SK-N-SH (cell line): ENCODE measurements at regions not wholly inside any gene's neighbourhood (a gene's known extent, or its start where the extent isn't known, plus 50 kb on each side); places are given as distances from the start of the nearest gene placed in this dataset.

Experiments used
- CTCF ChIA-PET: fragments of 300-600, 350-600 bp; formaldehyde crosslinking; extraction: SDS; loops from one replicate; lab custom pipeline; 2021; lab: Yijun Ruan, JAX
- POLR2A ChIA-PET: fragments of 350-600 bp; sonication (Branson Sonifier 250); formaldehyde crosslinking; extraction: SDS; loops from one replicate; lab custom pipeline; 2020; ENCODE audit warnings: antibody characterized with exemption, inconsistent platforms; lab: Yijun Ruan, JAX
- DNase-seq: peaks from one replicate; pipeline ENCODE4 v3.0.0; 2012
- H2AFZ ChIP-seq: fragments of 200-600 bp; sonication (generic); 2 replicates; pipeline ENCODE4 v1.8.1; 2016; ENCODE audit warnings: antibody characterized with exemption, mild to moderate bottlenecking, low read depth
- H3F3A ChIP-seq: fragments of 200-600 bp; sonication (generic); replicated peaks from 2 replicates; pipeline ENCODE3; 2016; ENCODE audit warnings: antibody characterized with exemption, mild to moderate bottlenecking; ENCODE audit not compliant: insufficient read depth
- H3K27ac ChIP-seq, 2 experiments: fragments of 200-500 bp in 1 of 2; fragments of 200-600 bp in 1 of 2; sonication (Bioruptor generic) in 1 of 2; sonication (generic), shearing (Covaris generic) in 1 of 2; 2 replicates each; pipeline versions ENCODE4 v1.5.1 to v1.6.1; 2014 to 2016; ENCODE audit warnings: low read depth in 2 of 2, inconsistent platforms in 1 of 2, low read length in 1 of 2, mild to moderate bottlenecking in 1 of 2, mixed read lengths in 1 of 2
- H3K27me3 ChIP-seq: fragments of 200-600 bp; sonication (generic), shearing (Covaris generic); 2 replicates; pipeline ENCODE4 v1.6.1; 2016; ENCODE audit warnings: mixed run types; ENCODE audit not compliant: insufficient read depth
- H3K36me3 ChIP-seq, 2 experiments: fragments of 200-500 bp in 1 of 2; fragments of 200-600 bp in 1 of 2; sonication (Bioruptor generic) in 1 of 2; sonication (generic) in 1 of 2; replicated peaks in 1 of 2; 2 replicates each; pipeline versions ENCODE3 to v1.5.1; 2014 to 2016; ENCODE audit warnings: low read length in 1 of 2, mild to moderate bottlenecking in 1 of 2; ENCODE audit not compliant: insufficient read depth in 2 of 2, control insufficient read depth in 1 of 2
- H3K4me1 ChIP-seq, 2 experiments: fragments of 200-500 bp in 1 of 2; fragments of 200-600 bp in 1 of 2; sonication (Bioruptor generic) in 1 of 2; sonication (generic), shearing (Covaris generic) in 1 of 2; 2 replicates each; pipeline versions ENCODE4 v1.5.1 to v1.6.1; 2014 to 2016; ENCODE audit warnings: low read depth in 1 of 2, low read length in 1 of 2, mixed run types in 1 of 2; ENCODE audit not compliant: insufficient read depth in 2 of 2, control insufficient read depth in 1 of 2
- H3K4me2 ChIP-seq: fragments of 200-600 bp; sonication (generic), shearing (Covaris generic); 2 replicates; pipeline ENCODE4 v1.6.1; 2017; ENCODE audit warnings: mixed run types
- H3K4me3 ChIP-seq, 2 experiments: fragments of 200-500 bp in 1 of 2; fragments of 200-600 bp in 1 of 2; sonication (Bioruptor generic) in 1 of 2; sonication (generic), shearing (Covaris generic) in 1 of 2; 2 replicates each; pipeline versions ENCODE4 v1.5.1 to v1.8.1; 2014 to 2016; ENCODE audit warnings: low read depth in 2 of 2, inconsistent platforms in 1 of 2, low read length in 1 of 2, mild to moderate bottlenecking in 1 of 2, mixed read lengths in 1 of 2, moderate library complexity in 1 of 2
- H3K79me2 ChIP-seq: fragments of 200-600 bp; sonication (generic); 2 replicates; pipeline ENCODE4 v1.8.1; 2017; ENCODE audit warnings: mild to moderate bottlenecking; ENCODE audit not compliant: insufficient read depth
- H3K9ac ChIP-seq: fragments of 200-600 bp; sonication (generic); 2 replicates; pipeline ENCODE4 v1.6.1; 2017; ENCODE audit warnings: mixed run types
- H3K9me2 ChIP-seq: fragments of 200-600 bp; sonication (generic); 2 replicates; pipeline ENCODE4 v1.6.1; 2017; ENCODE audit warnings: mixed run types
- H3K9me3 ChIP-seq: fragments of 200-600 bp; sonication (generic); 2 replicates; pipeline ENCODE4 v1.6.1; 2017; ENCODE audit warnings: mixed run types, mild to moderate bottlenecking, moderate library complexity
- H4K20me1 ChIP-seq: fragments of 200-600 bp; sonication (generic); 2 replicates; pipeline ENCODE4 v1.6.1; 2017; ENCODE audit warnings: mild to moderate bottlenecking, mixed run types; ENCODE audit not compliant: insufficient read depth
- GABPA ChIP-seq: IDR thresholded peaks from 2 replicates; pipeline ENCODE4 v1.4.0; 2012; ENCODE audit warnings: low read depth, mild to moderate bottlenecking
- GATA2 ChIP-seq: sonication (generic); formaldehyde crosslinking; IDR thresholded peaks from 2 replicates; pipeline ENCODE4 v1.5.0; 2020; ENCODE audit warnings: mild to moderate bottlenecking, missing genetic modification reagents
- JUND ChIP-seq: IDR thresholded peaks from 2 replicates; pipeline ENCODE4 v1.4.0; 2012
- MXI1 ChIP-seq: IDR thresholded peaks from 2 replicates; pipeline ENCODE4 v1.6.1; 2012; ENCODE audit warnings: mild to moderate bottlenecking, low read depth, low read length, improper control_type of control experiment
- RFX5 ChIP-seq: IDR thresholded peaks from 2 replicates; pipeline ENCODE4 v1.6.1; 2012; ENCODE audit warnings: mild to moderate bottlenecking, improper control_type of control experiment, low read length
- RXRA ChIP-seq: IDR thresholded peaks from 2 replicates; pipeline ENCODE4 v1.4.0; 2012; ENCODE audit warnings: low read depth, mild to moderate bottlenecking, borderline replicate concordance
- SIN3A ChIP-seq: IDR thresholded peaks from 2 replicates; pipeline ENCODE4 v1.6.1; 2012; ENCODE audit warnings: low read depth, mild to moderate bottlenecking, low read length, moderate library complexity, borderline replicate concordance
- TAF1 ChIP-seq: IDR thresholded peaks from 2 replicates; pipeline ENCODE4 v1.6.1; 2012; ENCODE audit warnings: low read depth, mild to moderate bottlenecking, low read length, moderate library complexity, borderline replicate concordance
- TCF12 ChIP-seq: IDR thresholded peaks from 2 replicates; pipeline ENCODE4 v1.4.0; 2012
- TEAD4 ChIP-seq: IDR thresholded peaks from 2 replicates; pipeline ENCODE4 v1.4.0; 2012; ENCODE audit warnings: mild to moderate bottlenecking, borderline replicate concordance; ENCODE audit not compliant: insufficient read depth
- YY1 ChIP-seq: IDR thresholded peaks from 2 replicates; pipeline ENCODE4 v1.4.0; 2012; ENCODE audit warnings: low read depth, mild to moderate bottlenecking
- WGBS: methylation state at CpG from one replicate; pipeline ENCODE4 v1.1.6; 2017; ENCODE audit warnings: low lambda C conversion rate; 5-methylcytosine and 5-hydroxymethylcytosine counted together
- TF ChIP-seq, protein P1 (sequence below): fragments of 150-350 bp; IDR thresholded peaks from 2 replicates; pipeline ENCODE4 v1.6.1; 2016; ENCODE audit warnings: mild to moderate bottlenecking, low read depth, low read length
- TF ChIP-seq, protein P2 (sequence below): IDR thresholded peaks from 2 replicates; pipeline ENCODE4 v1.4.0; 2012; ENCODE audit warnings: low read depth, borderline replicate concordance
- TF ChIP-seq, protein P3 (sequence below): IDR thresholded peaks from 2 replicates; pipeline ENCODE4 v1.6.1; 2012; ENCODE audit warnings: mild to moderate bottlenecking, low read depth, low read length, moderate library complexity

DNA sequence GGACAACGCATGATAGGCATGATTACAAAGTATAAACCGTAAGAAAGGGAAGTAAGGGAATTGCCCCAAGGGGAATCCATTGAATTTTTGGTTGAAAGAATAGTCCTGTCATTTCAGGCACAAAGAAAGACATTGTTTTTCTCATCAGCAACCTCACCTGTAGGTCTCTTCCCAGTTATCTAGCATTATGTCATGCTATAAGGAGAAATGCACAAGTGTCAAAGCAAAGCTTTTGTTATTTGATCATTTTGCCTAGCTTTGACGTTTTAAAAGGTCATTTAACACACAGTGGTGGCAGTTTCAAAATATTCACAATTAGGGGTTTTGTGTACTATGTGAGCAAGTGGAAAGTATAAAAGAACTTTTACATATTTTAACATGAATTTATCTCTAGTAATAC lies 796.2 kb upstream of the MIR17HG start (continued):
- TF ChIP-seq RXRA, result no peak

DNA sequence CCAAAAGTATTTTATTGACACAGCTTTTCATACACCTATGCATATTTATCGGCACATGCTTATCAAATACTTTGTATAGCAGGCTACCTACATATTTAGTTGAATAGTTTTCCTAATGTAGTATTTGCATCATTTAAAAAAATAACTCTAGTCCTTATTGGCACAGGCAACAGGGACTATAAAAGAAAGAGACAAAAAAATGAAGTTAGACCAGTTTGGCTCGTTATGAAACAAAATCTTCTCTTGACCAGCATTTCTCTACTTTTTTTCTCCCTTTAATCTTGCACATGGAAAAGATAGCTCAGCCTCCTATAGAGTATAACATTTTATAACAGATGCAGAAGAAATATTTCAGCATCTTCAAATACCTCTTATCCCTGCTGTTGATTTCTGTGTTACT lies 794.8 kb upstream of the MIR17HG start:
- no peak overlapping the region for H3K27ac ChIP-seq
- H3K36me3 ChIP-seq, result no peaks in the 10 kb centered on the region
- H3F3A ChIP-seq, result no peaks in the 10 kb centered on the region
- no peaks in the 10 kb centered on the region for H3K4me1 ChIP-seq
- H3K79me2 ChIP-seq, result no peaks in the 10 kb centered on the region
- POLR2A ChIA-PET, result no interaction called here
- no peaks in the 10 kb centered on the region for H4K20me1 ChIP-seq
- H3K9me2 ChIP-seq, result no peaks in the 10 kb centered on the region
- no peak overlapping the region for H3K9ac ChIP-seq
- 75% methylated on average over 2 of the region's 2 CpGs for WGBS
- H3K27me3 ChIP-seq, result no peaks in the 10 kb centered on the region
- no peak overlapping the region for H2AFZ ChIP-seq
- TF ChIP-seq SIN3A, result no peak
- TF ChIP-seq TAF1, result no peak
- TF ChIP-seq RXRA, result no peak
- no peak for TF ChIP-seq JUND
- TF ChIP-seq, protein P1, sequence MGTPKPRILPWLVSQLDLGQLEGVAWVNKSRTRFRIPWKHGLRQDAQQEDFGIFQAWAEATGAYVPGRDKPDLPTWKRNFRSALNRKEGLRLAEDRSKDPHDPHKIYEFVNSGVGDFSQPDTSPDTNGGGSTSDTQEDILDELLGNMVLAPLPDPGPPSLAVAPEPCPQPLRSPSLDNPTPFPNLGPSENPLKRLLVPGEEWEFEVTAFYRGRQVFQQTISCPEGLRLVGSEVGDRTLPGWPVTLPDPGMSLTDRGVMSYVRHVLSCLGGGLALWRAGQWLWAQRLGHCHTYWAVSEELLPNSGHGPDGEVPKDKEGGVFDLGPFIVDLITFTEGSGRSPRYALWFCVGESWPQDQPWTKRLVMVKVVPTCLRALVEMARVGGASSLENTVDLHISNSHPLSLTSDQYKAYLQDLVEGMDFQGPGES, result no peak
- no peak for TF ChIP-seq TEAD4
- TF ChIP-seq TCF12, result no peak
- TF ChIP-seq GABPA, result no peak
- H3K4me3 ChIP-seq, result no peak overlapping the region
- DNase-seq, result no peak
- no peak overlapping the region for H3K4me2 ChIP-seq
- CTCF ChIA-PET, result no interaction called here
- no peaks in the 10 kb centered on the region for H3K9me3 ChIP-seq

- Histone ChIP-seq H3K9ac (no peak overlapping the region), H3K4me2 (no peak overlapping the region), H3K36me3 (no peaks in the 10 kb centered on the region), H2AFZ (no peak overlapping the region), H3F3A (no peaks in the 10 kb centered on the region), H3K4me3 (no peak overlapping the region), H4K20me1 (no peaks in the 10 kb centered on the region), H3K4me1 (no peaks in the 10 kb centered on the region), H3K79me2 (no peaks in the 10 kb centered on the region), H3K27ac (no peak overlapping the region), H3K27me3 (no peaks in the 10 kb centered on the region), H3K9me2 (no peaks in the 10 kb centered on the region), H3K9me3 (no peaks in the 10 kb centered on the region)
- TF ChIP-seq RFX5 (no peak), YY1 (no peak), GATA2 (CRISPR knock-in tag) (no peak), GABPA (no peak), MXI1 (no peak)
- TF ChIP-seq, protein P2, sequence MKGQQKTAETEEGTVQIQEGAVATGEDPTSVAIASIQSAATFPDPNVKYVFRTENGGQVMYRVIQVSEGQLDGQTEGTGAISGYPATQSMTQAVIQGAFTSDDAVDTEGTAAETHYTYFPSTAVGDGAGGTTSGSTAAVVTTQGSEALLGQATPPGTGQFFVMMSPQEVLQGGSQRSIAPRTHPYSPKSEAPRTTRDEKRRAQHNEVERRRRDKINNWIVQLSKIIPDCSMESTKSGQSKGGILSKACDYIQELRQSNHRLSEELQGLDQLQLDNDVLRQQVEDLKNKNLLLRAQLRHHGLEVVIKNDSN, result no peak
- TF ChIP-seq, protein P3, sequence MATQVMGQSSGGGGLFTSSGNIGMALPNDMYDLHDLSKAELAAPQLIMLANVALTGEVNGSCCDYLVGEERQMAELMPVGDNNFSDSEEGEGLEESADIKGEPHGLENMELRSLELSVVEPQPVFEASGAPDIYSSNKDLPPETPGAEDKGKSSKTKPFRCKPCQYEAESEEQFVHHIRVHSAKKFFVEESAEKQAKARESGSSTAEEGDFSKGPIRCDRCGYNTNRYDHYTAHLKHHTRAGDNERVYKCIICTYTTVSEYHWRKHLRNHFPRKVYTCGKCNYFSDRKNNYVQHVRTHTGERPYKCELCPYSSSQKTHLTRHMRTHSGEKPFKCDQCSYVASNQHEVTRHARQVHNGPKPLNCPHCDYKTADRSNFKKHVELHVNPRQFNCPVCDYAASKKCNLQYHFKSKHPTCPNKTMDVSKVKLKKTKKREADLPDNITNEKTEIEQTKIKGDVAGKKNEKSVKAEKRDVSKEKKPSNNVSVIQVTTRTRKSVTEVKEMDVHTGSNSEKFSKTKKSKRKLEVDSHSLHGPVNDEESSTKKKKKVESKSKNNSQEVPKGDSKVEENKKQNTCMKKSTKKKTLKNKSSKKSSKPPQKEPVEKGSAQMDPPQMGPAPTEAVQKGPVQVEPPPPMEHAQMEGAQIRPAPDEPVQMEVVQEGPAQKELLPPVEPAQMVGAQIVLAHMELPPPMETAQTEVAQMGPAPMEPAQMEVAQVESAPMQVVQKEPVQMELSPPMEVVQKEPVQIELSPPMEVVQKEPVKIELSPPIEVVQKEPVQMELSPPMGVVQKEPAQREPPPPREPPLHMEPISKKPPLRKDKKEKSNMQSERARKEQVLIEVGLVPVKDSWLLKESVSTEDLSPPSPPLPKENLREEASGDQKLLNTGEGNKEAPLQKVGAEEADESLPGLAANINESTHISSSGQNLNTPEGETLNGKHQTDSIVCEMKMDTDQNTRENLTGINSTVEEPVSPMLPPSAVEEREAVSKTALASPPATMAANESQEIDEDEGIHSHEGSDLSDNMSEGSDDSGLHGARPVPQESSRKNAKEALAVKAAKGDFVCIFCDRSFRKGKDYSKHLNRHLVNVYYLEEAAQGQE, result no peak
- no peak for DNase-seq
- WGBS, result 25% methylated on average over 3 of the region's 3 CpGs
- POLR2A ChIA-PET, result no interaction called here
- CTCF ChIA-PET, result no interaction called here
These were observed 794.3 kb upstream of the MIR17HG start for GRCh38 chr13:90553159-90553558.
